HG02884 (cell line): ENCODE measurements at regions not wholly inside any gene's neighbourhood (a gene's known extent, or its start where the extent isn't known, plus 50 kb on each side); places are given as distances from the start of the nearest gene placed in this dataset.
A peak's percentile ranks its signal among the peaks of the same experiment; 100 is the strongest.

ENCODE experiments used
- ATAC-seq: cut with Tn5 transposase; IDR thresholded peaks from one replicate; pipeline ENCODE4 v1.9.1; 2021; ENCODE audit warnings: mild to moderate bottlenecking, moderate library complexity; ENCODE audit not compliant: unreplicated experiment

GRCh38 chr17:57174591-57174990 lies 81.7 kb upstream of the MSI2 start:
- peak; percentile 59 for ATAC-seq

- ATAC-seq = no peak
Observed at GRCh38 chr17:57178839-57179238, 77.5 kb upstream of the MSI2 start.

GRCh38 chr17:57182621-57183020 lies 73.7 kb upstream of the MSI2 start:
- ATAC-seq = no peak

GRCh38 chr17:57186226-57187019 lies 69.9 kb upstream of the MSI2 start:
- ATAC-seq = no peak

GRCh38 chr17:57187391-57187790 lies 68.9 kb upstream of the MSI2 start:
- ATAC-seq = no peak

- no peak for ATAC-seq
Observed at GRCh38 chr17:57195785-57196460, 60.4 kb upstream of the MSI2 start.

GRCh38 chr17:57197466-57198071 lies 58.8 kb upstream of the MSI2 start:
- ATAC-seq = no peak

GRCh38 chr17:57201481-57201880 lies 54.8 kb upstream of the MSI2 start:
- no peak for ATAC-seq

- no peak for ATAC-seq
Observed at GRCh38 chr17:57203040-57203439, 53.3 kb upstream of the MSI2 start.
